HCT116 (cell line): ENCODE measurements at regions not wholly inside any gene's neighbourhood (a gene's known extent, or its start where the extent isn't known, plus 50 kb on each side); places are given as distances from the start of the nearest gene placed in this dataset.

Source experiments
- YY1 ChIP-seq: IDR thresholded peaks from 2 replicates; pipeline ENCODE4 v1.6.1; 2011; ENCODE audit warnings: low read length, low read depth, moderate library complexity, mild to moderate bottlenecking; ENCODE audit not compliant: insufficient replicate concordance; ENCODE audit errors: extremely low read depth
- ZNF274 ChIP-seq: fragments of 200-500 bp; sonication (Bioruptor generic); IDR thresholded peaks from 2 replicates; pipeline ENCODE4 v1.6.1; 2014; ENCODE audit warnings: mild to moderate bottlenecking, low read depth, low read length, inconsistent platforms

DNA sequence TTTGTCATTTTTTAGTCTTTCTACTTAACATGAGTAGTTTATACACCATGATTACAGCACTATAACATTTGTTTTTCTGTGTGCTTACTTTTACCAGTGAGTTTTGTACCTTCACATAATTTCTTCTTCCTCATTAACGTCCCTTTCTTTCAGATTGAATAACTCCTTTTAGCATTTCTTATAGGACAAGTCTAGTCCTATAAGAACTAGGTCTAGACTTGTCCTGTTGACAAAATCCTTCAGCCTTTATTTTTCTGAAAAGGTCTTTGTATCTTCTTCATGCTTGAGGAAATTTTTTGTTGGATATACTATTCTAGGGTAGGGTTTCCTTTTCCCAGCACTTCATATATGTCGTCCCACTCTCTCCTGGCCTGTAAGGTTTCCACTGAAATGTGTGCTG, 253.3 kb upstream of the ARHGAP24 start:
- TF ChIP-seq ZNF274: no peak
- no peak for TF ChIP-seq YY1
